ENCODE measurements at regions not wholly inside any gene's neighbourhood (a gene's known extent, or its start where the extent isn't known, plus 50 kb on each side); places are given as distances from the start of the nearest gene placed in this dataset.
A peak's percentile ranks its signal among the peaks of the same experiment; 100 is the strongest.

DNA sequence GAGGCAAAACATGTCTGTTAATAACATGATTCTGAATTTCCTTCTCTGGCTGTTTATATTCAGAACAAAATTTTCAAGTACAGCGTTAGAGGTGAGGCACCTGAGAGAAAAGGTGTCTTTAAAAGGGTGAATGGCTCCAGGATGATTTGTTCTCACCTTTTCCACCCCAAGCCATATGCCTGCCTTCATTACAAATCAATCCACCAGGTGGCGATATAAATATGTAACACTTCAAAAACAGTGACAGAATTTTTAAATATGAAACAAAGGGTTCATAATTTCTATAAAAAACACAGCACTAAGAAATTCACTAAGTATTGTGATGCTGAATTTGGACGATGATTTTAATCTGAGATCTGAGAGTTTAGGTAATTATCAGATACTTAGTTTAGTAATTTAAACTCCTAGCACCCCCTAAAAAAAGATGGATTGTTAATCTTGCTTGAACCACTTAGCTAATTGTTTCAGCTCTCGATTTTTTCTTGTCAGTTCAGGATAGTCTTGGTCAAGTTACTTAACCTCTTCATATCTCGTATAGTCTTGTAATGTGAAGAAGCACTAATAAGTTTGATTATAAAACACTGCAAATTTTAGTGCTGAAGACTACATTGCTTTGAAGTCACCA, 528.8 kb downstream of the CPS1 start:
- TF ChIP-seq, protein P1, sequence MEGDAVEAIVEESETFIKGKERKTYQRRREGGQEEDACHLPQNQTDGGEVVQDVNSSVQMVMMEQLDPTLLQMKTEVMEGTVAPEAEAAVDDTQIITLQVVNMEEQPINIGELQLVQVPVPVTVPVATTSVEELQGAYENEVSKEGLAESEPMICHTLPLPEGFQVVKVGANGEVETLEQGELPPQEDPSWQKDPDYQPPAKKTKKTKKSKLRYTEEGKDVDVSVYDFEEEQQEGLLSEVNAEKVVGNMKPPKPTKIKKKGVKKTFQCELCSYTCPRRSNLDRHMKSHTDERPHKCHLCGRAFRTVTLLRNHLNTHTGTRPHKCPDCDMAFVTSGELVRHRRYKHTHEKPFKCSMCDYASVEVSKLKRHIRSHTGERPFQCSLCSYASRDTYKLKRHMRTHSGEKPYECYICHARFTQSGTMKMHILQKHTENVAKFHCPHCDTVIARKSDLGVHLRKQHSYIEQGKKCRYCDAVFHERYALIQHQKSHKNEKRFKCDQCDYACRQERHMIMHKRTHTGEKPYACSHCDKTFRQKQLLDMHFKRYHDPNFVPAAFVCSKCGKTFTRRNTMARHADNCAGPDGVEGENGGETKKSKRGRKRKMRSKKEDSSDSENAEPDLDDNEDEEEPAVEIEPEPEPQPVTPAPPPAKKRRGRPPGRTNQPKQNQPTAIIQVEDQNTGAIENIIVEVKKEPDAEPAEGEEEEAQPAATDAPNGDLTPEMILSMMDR (conservative IDR thresholded peaks at IDR 0.05 in 1 of 2, IDR thresholded peaks at IDR 0.05 in 1 of 2; ENCODE audit: low read depth in 1 of 2, low read length in 2 of 2): peak; percentile 16 to 53
- TF ChIP-seq EZH2 (IDR thresholded peaks at IDR 0.05; ENCODE audit: low read length, missing control alignments): no peak
